SH-SY5Y (cell line): ENCODE measurements at regions not wholly inside any gene's neighbourhood (a gene's known extent, or its start where the extent isn't known, plus 50 kb on each side); places are given as distances from the start of the nearest gene placed in this dataset.

Experiments used
- GATA2 ChIP-seq: IDR thresholded peaks from 2 replicates; pipeline ENCODE4 v1.6.1; 2011; ENCODE audit warnings: mild to moderate bottlenecking, low read depth, low read length
- GATA3 ChIP-seq: IDR thresholded peaks from 2 replicates; pipeline ENCODE4 v1.6.1; 2011; ENCODE audit warnings: low read depth, mild to moderate bottlenecking, low read length, moderate library complexity

- TF ChIP-seq GATA3 (no peak), GATA2 (no peak)
Measured at GRCh38 chr3:181966393-181966792, 254.7 kb downstream of the SOX2 start.
